Transverse colon (tissue), 4 donors: ENCODE measurements at regions not wholly inside any gene's neighbourhood (a gene's known extent, or its start where the extent isn't known, plus 50 kb on each side); places are given as distances from the start of the nearest gene placed in this dataset.

Experiments
- EP300 ChIP-seq: sonication (generic); formaldehyde crosslinking; IDR thresholded peaks from one replicate; pipeline ENCODE4 v1.6.1; 2017; ENCODE audit warnings: antibody characterized with exemption, low read depth
- POLR2A ChIP-seq: fragments of 450-650 bp; IDR thresholded peaks from one replicate; pipeline ENCODE4 v1.6.1; 2016; ENCODE audit warnings: antibody characterized with exemption, mild to moderate bottlenecking, moderate library complexity
- POLR2AphosphoS5 ChIP-seq, 3 donors: sonication (generic); formaldehyde crosslinking; IDR thresholded peaks; one replicate each; pipeline ENCODE4 v1.6.1; 2016; ENCODE audit warnings: antibody characterized with exemption in 3 of 3
- TF ChIP-seq, protein P1 (sequence below), 5 experiments: fragments of 200-600 bp in 3 of 5; fragments of 450-650 bp in 2 of 5; sonication (generic) in 3 of 5; IDR thresholded peaks; 1 replicate in 2 of 5; 2 replicates in 3 of 5; pipeline ENCODE4 v1.5.1; 2016 to 2017; ENCODE audit warnings: antibody characterized with exemption in 5 of 5, inconsistent platforms in 3 of 5, mild to moderate bottlenecking in 2 of 5, moderate library complexity in 1 of 5

DNA sequence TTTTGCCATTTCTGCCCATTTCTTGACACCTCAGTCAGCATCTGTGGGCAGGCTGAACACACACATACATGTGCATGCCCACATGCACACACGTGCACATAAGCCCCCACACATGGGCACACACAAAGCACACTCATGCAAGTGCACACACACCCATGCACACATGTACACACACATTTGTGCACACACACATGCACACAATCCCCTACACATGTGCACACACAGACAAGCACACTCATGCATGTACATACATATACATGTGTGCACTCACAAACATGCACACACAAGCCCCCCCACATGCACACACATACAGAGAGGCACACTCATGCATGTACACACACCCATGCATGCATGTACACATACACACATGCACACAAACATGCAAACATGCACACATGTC, 83.5 kb upstream of the ACTRT2 start:
- TF ChIP-seq, protein P1, sequence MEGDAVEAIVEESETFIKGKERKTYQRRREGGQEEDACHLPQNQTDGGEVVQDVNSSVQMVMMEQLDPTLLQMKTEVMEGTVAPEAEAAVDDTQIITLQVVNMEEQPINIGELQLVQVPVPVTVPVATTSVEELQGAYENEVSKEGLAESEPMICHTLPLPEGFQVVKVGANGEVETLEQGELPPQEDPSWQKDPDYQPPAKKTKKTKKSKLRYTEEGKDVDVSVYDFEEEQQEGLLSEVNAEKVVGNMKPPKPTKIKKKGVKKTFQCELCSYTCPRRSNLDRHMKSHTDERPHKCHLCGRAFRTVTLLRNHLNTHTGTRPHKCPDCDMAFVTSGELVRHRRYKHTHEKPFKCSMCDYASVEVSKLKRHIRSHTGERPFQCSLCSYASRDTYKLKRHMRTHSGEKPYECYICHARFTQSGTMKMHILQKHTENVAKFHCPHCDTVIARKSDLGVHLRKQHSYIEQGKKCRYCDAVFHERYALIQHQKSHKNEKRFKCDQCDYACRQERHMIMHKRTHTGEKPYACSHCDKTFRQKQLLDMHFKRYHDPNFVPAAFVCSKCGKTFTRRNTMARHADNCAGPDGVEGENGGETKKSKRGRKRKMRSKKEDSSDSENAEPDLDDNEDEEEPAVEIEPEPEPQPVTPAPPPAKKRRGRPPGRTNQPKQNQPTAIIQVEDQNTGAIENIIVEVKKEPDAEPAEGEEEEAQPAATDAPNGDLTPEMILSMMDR (IDR thresholded peaks at IDR 0.05) = no peak
- no peak for TF ChIP-seq EP300
- TF ChIP-seq POLR2AphosphoS5 (IDR thresholded peaks at IDR 0.05) = no peak
- no peak for TF ChIP-seq POLR2A
